ENCODE measurements at regions not wholly inside any gene's neighbourhood (a gene's known extent, or its start where the extent isn't known, plus 50 kb on each side); places are given as distances from the start of the nearest gene placed in this dataset.
"Not testable (repeated sequence)": the region's sequence is repeated elsewhere in the genome, so short reads cannot be mapped to it uniquely, and the experiment has no call there.

- ATAC-seq (ENCODE audit: low FRiP score) (no peak), DNase-seq (ENCODE audit: low spot score) (no peak)
- TF ChIP-seq CTCF (IDR thresholded peaks at IDR 0.05) = no peak
Measured at GRCh38 chr6:163735076-163735475, 320.6 kb downstream of the QKI start.

DNA sequence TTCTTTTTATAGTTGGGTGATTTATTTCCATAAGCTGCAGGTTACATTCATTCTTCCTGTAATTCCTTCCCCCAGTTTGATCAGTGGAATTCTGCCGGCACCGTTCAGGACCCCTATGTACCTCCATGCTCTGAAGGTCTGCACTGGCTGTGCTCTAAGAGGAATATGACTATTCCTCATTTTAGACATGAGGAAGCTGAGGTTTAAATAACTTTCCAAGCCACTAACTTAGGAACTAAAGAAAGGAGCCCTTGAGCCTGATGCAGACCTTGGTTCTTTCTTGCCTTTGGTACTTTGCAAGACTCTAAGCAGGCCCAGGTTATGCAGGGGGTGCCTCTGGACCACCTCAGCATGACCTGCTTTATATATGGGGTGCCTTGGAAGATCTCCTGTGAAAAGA, 318.5 kb downstream of the QKI start:
- ATAC-seq (ENCODE audit: low FRiP score) (no peak), DNase-seq (ENCODE audit: low spot score) (no peak)
- TF ChIP-seq CTCF (IDR thresholded peaks at IDR 0.05) = no peak

DNA sequence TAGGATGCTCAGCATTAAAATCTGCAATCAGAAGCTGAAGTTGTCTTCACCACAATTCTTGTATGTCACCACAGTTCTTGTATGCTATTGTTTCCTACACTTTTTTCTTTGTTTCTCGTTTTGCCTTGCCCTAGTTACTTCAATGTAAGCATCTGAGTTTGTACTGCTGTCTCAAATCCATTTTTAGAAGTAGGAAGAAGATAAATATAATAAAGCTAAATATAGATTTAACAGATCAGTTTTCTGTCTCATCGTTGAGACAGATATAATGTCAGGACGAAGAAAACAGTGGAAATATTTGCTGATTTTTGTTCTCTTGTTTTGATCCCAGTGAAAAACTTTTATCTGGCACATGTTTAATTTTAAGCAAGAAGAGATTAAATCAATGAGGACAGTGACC, 318.0 kb downstream of the QKI start:
- ATAC-seq (ENCODE audit: low FRiP score) (no peak), DNase-seq (ENCODE audit: low spot score) (no peak)
- TF ChIP-seq CTCF (IDR thresholded peaks at IDR 0.05) = no peak

GRCh38 chr6:163732014-163732351, 317.5 kb downstream of the QKI start:
- DNase-seq (ENCODE audit: low spot score); ATAC-seq (ENCODE audit: low FRiP score): not testable (repeated sequence)

GRCh38 chr6:163731215-163732013, 316.9 kb downstream of the QKI start:
- DNase-seq (ENCODE audit: low spot score) (no peak), ATAC-seq (ENCODE audit: low FRiP score) (no peak)
- no peak for TF ChIP-seq CTCF (IDR thresholded peaks at IDR 0.05)

GRCh38 chr6:163730246-163731210, 316.0 kb downstream of the QKI start:
- ATAC-seq (ENCODE audit: low FRiP score) = no peak
- TF ChIP-seq CTCF (IDR thresholded peaks at IDR 0.05) = no peak
- no peak for DNase-seq (ENCODE audit: low spot score)

- no peak for TF ChIP-seq CTCF (IDR thresholded peaks at IDR 0.05)
- ATAC-seq (ENCODE audit: low FRiP score) (no peak), DNase-seq (ENCODE audit: low spot score) (no peak)
Measured at GRCh38 chr6:163729127-163729872, 314.8 kb downstream of the QKI start.
